ENCODE measurements at regions not wholly inside any gene's neighbourhood (a gene's known extent, or its start where the extent isn't known, plus 50 kb on each side); places are given as distances from the start of the nearest gene placed in this dataset.

DNA sequence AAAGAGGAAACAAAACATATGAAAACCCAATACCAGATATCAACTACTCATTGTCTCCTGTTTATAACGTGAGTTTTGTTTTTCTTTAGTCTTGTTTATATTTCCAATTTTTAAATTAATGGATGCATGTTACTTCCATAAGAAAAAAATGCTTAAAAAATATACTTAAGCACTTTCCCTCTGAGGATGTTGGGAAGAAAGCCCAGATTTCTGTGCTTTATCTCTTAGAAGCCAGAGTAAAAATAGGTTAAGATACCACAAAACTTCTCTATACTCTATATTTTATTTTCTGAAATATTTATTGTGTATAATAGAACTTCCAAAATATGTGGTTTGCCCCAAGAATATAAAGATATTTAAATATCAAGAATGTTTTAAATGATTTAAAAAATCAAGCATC lies 633.9 kb downstream of the STK39 start:
- TF ChIP-seq, protein P1, sequence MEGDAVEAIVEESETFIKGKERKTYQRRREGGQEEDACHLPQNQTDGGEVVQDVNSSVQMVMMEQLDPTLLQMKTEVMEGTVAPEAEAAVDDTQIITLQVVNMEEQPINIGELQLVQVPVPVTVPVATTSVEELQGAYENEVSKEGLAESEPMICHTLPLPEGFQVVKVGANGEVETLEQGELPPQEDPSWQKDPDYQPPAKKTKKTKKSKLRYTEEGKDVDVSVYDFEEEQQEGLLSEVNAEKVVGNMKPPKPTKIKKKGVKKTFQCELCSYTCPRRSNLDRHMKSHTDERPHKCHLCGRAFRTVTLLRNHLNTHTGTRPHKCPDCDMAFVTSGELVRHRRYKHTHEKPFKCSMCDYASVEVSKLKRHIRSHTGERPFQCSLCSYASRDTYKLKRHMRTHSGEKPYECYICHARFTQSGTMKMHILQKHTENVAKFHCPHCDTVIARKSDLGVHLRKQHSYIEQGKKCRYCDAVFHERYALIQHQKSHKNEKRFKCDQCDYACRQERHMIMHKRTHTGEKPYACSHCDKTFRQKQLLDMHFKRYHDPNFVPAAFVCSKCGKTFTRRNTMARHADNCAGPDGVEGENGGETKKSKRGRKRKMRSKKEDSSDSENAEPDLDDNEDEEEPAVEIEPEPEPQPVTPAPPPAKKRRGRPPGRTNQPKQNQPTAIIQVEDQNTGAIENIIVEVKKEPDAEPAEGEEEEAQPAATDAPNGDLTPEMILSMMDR (IDR thresholded peaks at IDR 0.05; ENCODE audit: unreplicated experiment in 3 of 3), result no peak
- H3K36me3 Mint-ChIP-seq (ENCODE audit: low read depth), result no peaks in the 10 kb centered on the region
- peaks cover 6% of the 10 kb centered on the region for H3K9me3 Mint-ChIP-seq
- H3K4me1 Mint-ChIP-seq, result no peaks in the 10 kb centered on the region
- no peak overlapping the region for H3K4me3 Mint-ChIP-seq
- no peaks in the 10 kb centered on the region for H3K27me3 Mint-ChIP-seq (ENCODE audit: low read depth)
- no peak overlapping the region for H3K27ac Mint-ChIP-seq

DNA sequence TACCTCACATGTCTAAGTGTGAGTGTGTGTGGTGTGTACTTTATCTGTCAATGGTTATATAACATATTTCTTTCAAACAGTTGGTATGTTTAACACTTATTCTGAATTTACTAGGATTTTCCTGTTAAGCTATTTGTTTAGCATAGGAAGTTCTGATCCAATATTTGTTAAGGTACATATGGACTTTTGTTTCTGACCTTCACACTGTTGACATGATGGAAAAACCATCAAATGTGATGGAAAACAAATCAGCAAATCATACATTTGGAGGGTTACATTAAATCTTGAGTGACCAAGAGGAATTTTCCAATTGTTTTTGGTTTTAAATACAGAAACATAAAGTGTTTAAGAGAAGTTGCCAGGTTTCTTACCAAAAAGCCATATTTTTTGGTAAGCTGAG lies 638.9 kb downstream of the STK39 start:
- no peaks in the 10 kb centered on the region for H3K4me1 Mint-ChIP-seq
- H3K9me3 Mint-ChIP-seq, result no peaks in the 10 kb centered on the region
- no peaks in the 10 kb centered on the region for H3K27me3 Mint-ChIP-seq (ENCODE audit: low read depth)
- TF ChIP-seq, protein P1 (IDR thresholded peaks at IDR 0.05; ENCODE audit: unreplicated experiment in 3 of 3), result no peak
- H3K27ac Mint-ChIP-seq, result no peak overlapping the region
- H3K4me3 Mint-ChIP-seq, result no peak overlapping the region
- no peaks in the 10 kb centered on the region for H3K36me3 Mint-ChIP-seq (ENCODE audit: low read depth)

- Mint-ChIP-seq H3K4me3 (no peak overlapping the region), H3K27me3 (ENCODE audit: low read depth) (no peaks in the 10 kb centered on the region), H3K36me3 (ENCODE audit: low read depth) (no peaks in the 10 kb centered on the region), H3K9me3 (no peaks in the 10 kb centered on the region), H3K27ac (no peak overlapping the region), H3K4me1 (no peaks in the 10 kb centered on the region)
- TF ChIP-seq, protein P1 (IDR thresholded peaks at IDR 0.05; ENCODE audit: unreplicated experiment in 3 of 3), result no peak
Observed at GRCh38 chr2:167607731-167608130, 639.7 kb downstream of the STK39 start.

- TF ChIP-seq, protein P1 (IDR thresholded peaks at IDR 0.05; ENCODE audit: unreplicated experiment in 3 of 3), result no peak
- Mint-ChIP-seq H3K9me3 (peaks cover 2% of the 10 kb centered on the region), H3K36me3 (ENCODE audit: low read depth) (no peaks in the 10 kb centered on the region), H3K4me1 (no peaks in the 10 kb centered on the region), H3K27ac (no peak overlapping the region), H3K4me3 (no peak overlapping the region), H3K27me3 (ENCODE audit: low read depth) (no peaks in the 10 kb centered on the region)
Observed at GRCh38 chr2:167607211-167607610, 640.2 kb downstream of the STK39 start.

GRCh38 chr2:167602122-167602521 lies 645.3 kb downstream of the STK39 start:
- Mint-ChIP-seq H3K9me3 (peaks cover 8% of the 10 kb centered on the region), H3K4me3 (no peak overlapping the region), H3K27ac (no peak overlapping the region), H3K4me1 (peaks cover 8% of the 10 kb centered on the region), H3K27me3 (ENCODE audit: low read depth) (no peaks in the 10 kb centered on the region), H3K36me3 (ENCODE audit: low read depth) (no peaks in the 10 kb centered on the region)
- TF ChIP-seq, protein P1 (IDR thresholded peaks at IDR 0.05; ENCODE audit: unreplicated experiment in 3 of 3), result no peak

DNA sequence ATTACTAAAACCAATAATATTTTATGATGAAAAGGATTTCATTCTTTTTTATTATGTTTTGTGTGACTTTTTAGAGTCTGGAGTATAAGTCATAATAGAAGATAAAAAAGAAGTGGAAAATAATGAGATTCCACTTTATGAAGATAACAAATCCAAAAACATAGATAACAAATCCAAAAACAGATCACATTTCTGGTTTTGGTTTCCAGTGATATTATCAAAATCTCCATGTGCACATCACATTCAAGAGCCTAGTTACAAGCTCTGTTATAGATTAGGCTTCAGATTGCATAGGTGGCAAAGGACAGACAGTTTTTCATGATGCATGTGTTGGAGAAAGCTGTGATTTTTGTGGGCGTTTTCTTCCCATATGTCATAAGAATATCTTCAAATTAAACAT lies 648.2 kb downstream of the STK39 start:
- TF ChIP-seq, protein P1 (IDR thresholded peaks at IDR 0.05; ENCODE audit: unreplicated experiment in 3 of 3), result no peak
- Mint-ChIP-seq H3K27ac (no peak overlapping the region), H3K36me3 (ENCODE audit: low read depth) (no peaks in the 10 kb centered on the region), H3K9me3 (peaks cover 8% of the 10 kb centered on the region), H3K27me3 (ENCODE audit: low read depth) (no peaks in the 10 kb centered on the region), H3K4me3 (no peak overlapping the region), H3K4me1 (peaks cover 8% of the 10 kb centered on the region)
